Adrenal gland (tissue), 9 donors: ENCODE measurements at regions not wholly inside any gene's neighbourhood (a gene's known extent, or its start where the extent isn't known, plus 50 kb on each side); places are given as distances from the start of the nearest gene placed in this dataset.

Experiments used
- DNase-seq, 7 donors: peaks; one replicate each; pipeline ENCODE4 v3.0.0-alpha.2; 2019 to 2020
- H3K27ac ChIP-seq, 5 donors: fragments of 200-600 bp; sonication (generic) in 4 of 5; 1 replicate in 3 of 5; 2 replicates in 2 of 5; pipeline versions ENCODE4 v1.5.1 to v1.8.0; 2016 to 2020; ENCODE audit warnings: mild to moderate bottlenecking in 1 of 5
- H3K27me3 ChIP-seq: fragments of 200-600 bp; 2 replicates; pipeline ENCODE4 v1.8.0; 2021
- H3K36me3 ChIP-seq, 2 donors: fragments of 200-600 bp; replicated peaks in 1 of 2; 1 replicate in 1 of 2; 2 replicates in 1 of 2; pipeline versions ENCODE4 v1.5.1 to v1.8.0; 2018 to 2022
- H3K4me1 ChIP-seq, 2 donors: fragments of 200-600 bp; replicated peaks in 1 of 2; 1 replicate in 1 of 2; 2 replicates in 1 of 2; pipeline versions ENCODE4 v1.5.1 to v1.8.0; 2018 to 2021
- H3K4me3 ChIP-seq, 4 donors: fragments of 200-600 bp; sonication (generic) in 3 of 4; one replicate each; pipeline ENCODE4 v1.5.1; 2016 to 2018
- H3K9me3 ChIP-seq, 3 donors: fragments of 200-600 bp; sonication (generic) in 1 of 3; replicated peaks in 1 of 3; 1 replicate in 2 of 3; 2 replicates in 1 of 3; pipeline versions ENCODE4 v1.5.1 to v1.8.0; 2016 to 2021
- POLR2A ChIP-seq, 2 donors: fragments of 450-650 bp; IDR thresholded peaks; one replicate each; pipeline ENCODE4 v1.6.1; 2017; ENCODE audit warnings: antibody characterized with exemption in 2 of 2, mild to moderate bottlenecking in 2 of 2, moderate library complexity in 1 of 2
- WGBS, 4 donors: extraction: QIAGEN DNeasy Blood & Tissue Kit in 2 of 4; methylation state at CpG; one replicate each; pipeline versions ENCODE4 v1.1.5 to v1.1.7; 2013 to 2017; 5-methylcytosine and 5-hydroxymethylcytosine counted together
- intact Hi-C, 2 donors: fragments of 100-400 bp; cut with DNase I; formaldehyde crosslinking; loops; one replicate each; pipeline versions ENCODE4 v1.14.1 to v1.15.0; 2022 to 2023
- TF ChIP-seq, protein P1 (sequence below), 6 experiments: fragments of 450-650 bp in 4 of 6; fragments of 200-600 bp in 2 of 6; sonication (generic) in 1 of 6; IDR thresholded peaks; 1 replicate in 5 of 6; 2 replicates in 1 of 6; pipeline versions ENCODE4 v1.5.1 to v1.8.0; 2016 to 2021; ENCODE audit warnings: antibody characterized with exemption in 6 of 6, mild to moderate bottlenecking in 2 of 6, moderate library complexity in 1 of 6
- donor health status: healthy with polysubstance abuse.
- donor health status: Bipolar disorder and iron deficiency.
- donor health status: DM: yes; HTN: yes; CAD: no.
- donor health status: DM: no; HTN: no; CAD: no.
- donor health status: DM: no; HTN: no; CAD: no.

DNA sequence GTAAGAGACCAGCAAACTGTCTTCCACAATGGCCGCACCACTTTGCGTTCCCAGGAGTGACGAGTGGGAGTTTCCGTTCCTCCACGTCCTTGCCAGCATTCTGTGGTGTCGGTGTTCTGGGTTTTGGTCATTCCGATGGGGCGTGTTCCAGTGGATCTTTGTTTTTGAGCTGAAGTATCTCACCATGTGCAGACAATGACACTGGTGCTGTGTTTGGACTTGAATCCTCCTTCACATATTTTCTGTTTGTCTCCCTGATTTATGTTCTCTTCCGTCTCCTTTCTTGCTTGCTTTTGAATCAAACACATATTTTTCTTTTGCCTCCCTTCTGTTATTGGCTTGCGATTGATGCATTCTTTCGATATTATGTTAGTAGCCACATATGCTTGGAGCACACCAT, 60.8 kb upstream of the IRX4 start:
- no peak for DNase-seq
- Histone ChIP-seq H3K27ac (no peak overlapping the region), H3K9me3 (no peaks in the 10 kb centered on the region), H3K4me3 (no peak overlapping the region), H3K27me3 (peaks cover 6% of the 10 kb centered on the region), H3K4me1 (no peaks in the 10 kb centered on the region), H3K36me3 (no peaks in the 10 kb centered on the region)
- 68 to 80% (median 77%) methylated on average over 11 of the region's 11 CpGs for WGBS, 4 donors
- intact Hi-C loops: no loop called here
- TF ChIP-seq, protein P1, sequence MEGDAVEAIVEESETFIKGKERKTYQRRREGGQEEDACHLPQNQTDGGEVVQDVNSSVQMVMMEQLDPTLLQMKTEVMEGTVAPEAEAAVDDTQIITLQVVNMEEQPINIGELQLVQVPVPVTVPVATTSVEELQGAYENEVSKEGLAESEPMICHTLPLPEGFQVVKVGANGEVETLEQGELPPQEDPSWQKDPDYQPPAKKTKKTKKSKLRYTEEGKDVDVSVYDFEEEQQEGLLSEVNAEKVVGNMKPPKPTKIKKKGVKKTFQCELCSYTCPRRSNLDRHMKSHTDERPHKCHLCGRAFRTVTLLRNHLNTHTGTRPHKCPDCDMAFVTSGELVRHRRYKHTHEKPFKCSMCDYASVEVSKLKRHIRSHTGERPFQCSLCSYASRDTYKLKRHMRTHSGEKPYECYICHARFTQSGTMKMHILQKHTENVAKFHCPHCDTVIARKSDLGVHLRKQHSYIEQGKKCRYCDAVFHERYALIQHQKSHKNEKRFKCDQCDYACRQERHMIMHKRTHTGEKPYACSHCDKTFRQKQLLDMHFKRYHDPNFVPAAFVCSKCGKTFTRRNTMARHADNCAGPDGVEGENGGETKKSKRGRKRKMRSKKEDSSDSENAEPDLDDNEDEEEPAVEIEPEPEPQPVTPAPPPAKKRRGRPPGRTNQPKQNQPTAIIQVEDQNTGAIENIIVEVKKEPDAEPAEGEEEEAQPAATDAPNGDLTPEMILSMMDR (IDR thresholded peaks at IDR 0.05): no peak
- TF ChIP-seq POLR2A (IDR thresholded peaks at IDR 0.05): no peak

DNA sequence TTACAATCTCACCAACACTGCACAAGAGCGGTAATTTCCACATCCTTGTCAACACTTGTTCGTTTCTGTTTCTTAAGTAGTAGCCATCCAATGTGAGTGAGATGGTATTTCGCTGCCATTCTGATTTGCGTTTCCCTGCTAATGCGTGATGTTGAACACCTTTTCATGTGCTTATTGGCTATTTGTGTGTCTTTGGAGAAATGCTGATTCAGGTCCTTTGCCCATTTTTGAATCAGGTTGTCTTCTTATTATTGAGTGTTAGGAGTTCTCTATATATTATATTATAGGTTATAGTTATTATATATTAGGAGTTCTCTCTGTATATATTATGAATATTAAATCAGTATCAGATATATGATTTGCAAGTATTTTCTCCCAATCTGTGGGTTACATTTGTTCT, 59.9 kb upstream of the IRX4 start:
- no peak overlapping the region for H3K4me3 ChIP-seq
- H3K36me3 ChIP-seq: no peaks in the 10 kb centered on the region
- intact Hi-C loops: no loop called here
- no peak overlapping the region for H3K27ac ChIP-seq
- DNase-seq: no peak
- WGBS, 4 donors: 84 to 89% (median 87%) methylated on average over 5 of the region's 5 CpGs
- no peaks in the 10 kb centered on the region for H3K4me1 ChIP-seq
- H3K27me3 ChIP-seq: peaks cover 6% of the 10 kb centered on the region
- TF ChIP-seq POLR2A (IDR thresholded peaks at IDR 0.05): no peak
- TF ChIP-seq, protein P1 (IDR thresholded peaks at IDR 0.05): no peak
- H3K9me3 ChIP-seq: no peaks in the 10 kb centered on the region

DNA sequence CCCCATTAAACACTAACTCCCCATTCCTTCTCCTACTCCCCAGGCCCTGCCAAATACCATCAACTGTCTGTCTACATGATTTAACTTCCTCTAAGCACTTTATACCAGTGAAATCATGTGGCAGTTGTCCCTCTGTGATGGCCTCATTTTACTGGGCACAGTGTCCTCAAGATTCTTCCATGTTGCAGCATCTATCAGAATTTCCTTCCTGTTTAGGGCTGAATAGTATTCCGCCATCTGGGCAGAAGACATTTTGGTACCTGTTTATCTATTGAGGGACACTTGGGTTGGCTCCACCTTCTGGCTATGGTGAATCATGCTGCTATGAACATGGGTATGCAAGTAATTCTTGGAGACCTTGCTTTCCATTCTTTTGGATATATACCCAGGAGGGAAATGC, 59.4 kb upstream of the IRX4 start:
- Histone ChIP-seq H3K27me3 (peaks cover 6% of the 10 kb centered on the region), H3K36me3 (no peaks in the 10 kb centered on the region), H3K4me1 (no peaks in the 10 kb centered on the region), H3K4me3 (no peak overlapping the region), H3K9me3 (no peaks in the 10 kb centered on the region), H3K27ac (no peak overlapping the region)
- 90 to 100% (median 94%) methylated on average over 1 of the region's 1 CpG for WGBS, 4 donors
- intact Hi-C loops: no loop called here
- no peak for DNase-seq
- TF ChIP-seq POLR2A (IDR thresholded peaks at IDR 0.05): no peak
- TF ChIP-seq, protein P1 (IDR thresholded peaks at IDR 0.05): no peak

DNA sequence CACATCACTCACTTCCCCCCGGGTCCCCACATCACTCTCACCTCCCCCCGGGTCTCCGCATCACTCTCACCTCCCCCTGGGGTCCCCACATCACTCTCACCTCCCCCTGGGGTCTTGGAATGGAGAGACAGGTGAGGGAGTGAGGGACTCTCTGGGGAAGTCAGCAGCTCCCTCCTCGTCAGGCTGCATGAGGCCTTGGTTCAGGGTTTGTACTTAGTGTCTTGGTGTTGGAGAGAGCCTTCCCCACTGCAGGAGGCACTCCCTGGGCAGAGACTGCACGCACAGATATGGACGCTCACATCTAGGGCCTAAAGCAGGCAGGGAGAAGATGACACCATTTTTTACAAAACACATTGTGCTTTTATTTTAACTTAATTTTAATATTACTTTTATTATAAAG, 56.5 kb upstream of the IRX4 start:
- intact Hi-C loops: no loop called here

More for the DNA sequence above, 56.5 kb upstream of the IRX4 start:
- Histone ChIP-seq H3K36me3 (no peaks in the 10 kb centered on the region), H3K27ac (no peak overlapping the region), H3K27me3 (no peaks in the 10 kb centered on the region), H3K9me3 (no peaks in the 10 kb centered on the region), H3K4me1 (no peaks in the 10 kb centered on the region), H3K4me3 (no peak overlapping the region)
- 57 to 77% (median 62%) methylated on average over 5 to 6 of the region's 6 CpGs for WGBS, 4 donors
- DNase-seq: no peak
- TF ChIP-seq, protein P1 (IDR thresholded peaks at IDR 0.05): no peak
- no peak for TF ChIP-seq POLR2A (IDR thresholded peaks at IDR 0.05)
